ENCODE measurements at regions not wholly inside any gene's neighbourhood (a gene's known extent, or its start where the extent isn't known, plus 50 kb on each side); places are given as distances from the start of the nearest gene placed in this dataset.

GRCh38 chr18:34075963-34076860 lies 148.5 kb downstream of the NOL4 start:
- peaks cover 6% of the 10 kb centered on the region for H3K27me3 ChIP-seq (replicated peaks; ENCODE audit: control insufficient read depth, insufficient read depth, low read length)
- no peaks in the 10 kb centered on the region for H3K36me3 ChIP-seq (ENCODE audit: control insufficient read depth, insufficient read depth, low read length, severe bottlenecking)
- no peak overlapping the region for H3K4me3 ChIP-seq (ENCODE audit: low read length)
- DNase-seq (ENCODE audit: low read depth), result no peak
- no peaks in the 10 kb centered on the region for H3K9me3 ChIP-seq (ENCODE audit: control insufficient read depth, low read length)
- H3K4me1 ChIP-seq (ENCODE audit: control insufficient read depth, insufficient read depth, low read length), result no peaks in the 10 kb centered on the region
- no peak overlapping the region for H3K9ac ChIP-seq (ENCODE audit: low read length)

GRCh38 chr18:34061226-34061625 lies 163.5 kb downstream of the NOL4 start:
- Histone ChIP-seq H3K9me3 (ENCODE audit: control insufficient read depth, low read length) (peaks cover 9% of the 10 kb centered on the region), H3K36me3 (ENCODE audit: control insufficient read depth, insufficient read depth, low read length, severe bottlenecking) (no peaks in the 10 kb centered on the region), H3K9ac (ENCODE audit: low read length) (no peak overlapping the region), H3K4me1 (ENCODE audit: control insufficient read depth, insufficient read depth, low read length) (no peaks in the 10 kb centered on the region), H3K4me3 (ENCODE audit: low read length) (no peak overlapping the region), H3K27me3 (replicated peaks; ENCODE audit: control insufficient read depth, insufficient read depth, low read length) (no peaks in the 10 kb centered on the region)
- no peak for DNase-seq (ENCODE audit: low read depth)

GRCh38 chr18:34055227-34055626 lies 169.5 kb downstream of the NOL4 start:
- H3K9me3 ChIP-seq (ENCODE audit: control insufficient read depth, low read length), result peaks cover 21% of the 10 kb centered on the region
- H3K4me3 ChIP-seq (ENCODE audit: low read length), result no peak overlapping the region
- no peak for DNase-seq (ENCODE audit: low read depth)
- H3K36me3 ChIP-seq (ENCODE audit: control insufficient read depth, insufficient read depth, low read length, severe bottlenecking), result no peaks in the 10 kb centered on the region
- no peaks in the 10 kb centered on the region for H3K4me1 ChIP-seq (ENCODE audit: control insufficient read depth, insufficient read depth, low read length)
- H3K9ac ChIP-seq (ENCODE audit: low read length), result no peak overlapping the region
- H3K27me3 ChIP-seq (replicated peaks; ENCODE audit: control insufficient read depth, insufficient read depth, low read length), result no peaks in the 10 kb centered on the region

GRCh38 chr18:34050661-34051060 lies 174.1 kb downstream of the NOL4 start:
- peaks cover 6% of the 10 kb centered on the region for H3K9me3 ChIP-seq (ENCODE audit: control insufficient read depth, low read length)
- H3K4me3 ChIP-seq (ENCODE audit: low read length), result no peak overlapping the region
- no peaks in the 10 kb centered on the region for H3K4me1 ChIP-seq (ENCODE audit: control insufficient read depth, insufficient read depth, low read length)
- DNase-seq (ENCODE audit: low read depth), result no peak
- H3K9ac ChIP-seq (ENCODE audit: low read length), result no peak overlapping the region
- H3K36me3 ChIP-seq (ENCODE audit: control insufficient read depth, insufficient read depth, low read length, severe bottlenecking), result no peaks in the 10 kb centered on the region
- H3K27me3 ChIP-seq (replicated peaks; ENCODE audit: control insufficient read depth, insufficient read depth, low read length), result no peaks in the 10 kb centered on the region

- H3K4me3 ChIP-seq (ENCODE audit: low read length), result no peak overlapping the region
These were observed 175.2 kb downstream of the NOL4 start for GRCh38 chr18:34049511-34049910.

GRCh38 chr18:34048423-34048822 lies 176.3 kb downstream of the NOL4 start:
- no peaks in the 10 kb centered on the region for H3K27me3 ChIP-seq (replicated peaks; ENCODE audit: control insufficient read depth, insufficient read depth, low read length)
- H3K4me1 ChIP-seq (ENCODE audit: control insufficient read depth, insufficient read depth, low read length), result no peaks in the 10 kb centered on the region
- DNase-seq (ENCODE audit: low read depth), result no peak
- H3K4me3 ChIP-seq (ENCODE audit: low read length), result no peak overlapping the region
- no peaks in the 10 kb centered on the region for H3K36me3 ChIP-seq (ENCODE audit: control insufficient read depth, insufficient read depth, low read length, severe bottlenecking)
- H3K9ac ChIP-seq (ENCODE audit: low read length), result no peak overlapping the region
- H3K9me3 ChIP-seq (ENCODE audit: control insufficient read depth, low read length), result no peaks in the 10 kb centered on the region

More at GRCh38 chr18:34049511-34049910, 175.2 kb downstream of the NOL4 start:
- no peak for DNase-seq (ENCODE audit: low read depth)
- Histone ChIP-seq H3K27me3 (replicated peaks; ENCODE audit: control insufficient read depth, insufficient read depth, low read length) (no peaks in the 10 kb centered on the region), H3K9ac (ENCODE audit: low read length) (no peak overlapping the region), H3K4me1 (ENCODE audit: control insufficient read depth, insufficient read depth, low read length) (no peaks in the 10 kb centered on the region), H3K9me3 (ENCODE audit: control insufficient read depth, low read length) (no peaks in the 10 kb centered on the region), H3K36me3 (ENCODE audit: control insufficient read depth, insufficient read depth, low read length, severe bottlenecking) (no peaks in the 10 kb centered on the region)

GRCh38 chr18:34042423-34043146 lies 182.1 kb downstream of the NOL4 start:
- DNase-seq (ENCODE audit: low read depth), result no peak
- Histone ChIP-seq H3K4me1 (ENCODE audit: control insufficient read depth, insufficient read depth, low read length) (no peaks in the 10 kb centered on the region), H3K27me3 (replicated peaks; ENCODE audit: control insufficient read depth, insufficient read depth, low read length) (no peaks in the 10 kb centered on the region), H3K9ac (ENCODE audit: low read length) (no peak overlapping the region), H3K9me3 (ENCODE audit: control insufficient read depth, low read length) (no peaks in the 10 kb centered on the region), H3K36me3 (ENCODE audit: control insufficient read depth, insufficient read depth, low read length, severe bottlenecking) (no peaks in the 10 kb centered on the region), H3K4me3 (ENCODE audit: low read length) (no peak overlapping the region)

GRCh38 chr18:34039611-34040010 lies 185.1 kb downstream of the NOL4 start:
- DNase-seq (ENCODE audit: low read depth), result no peak
- H3K36me3 ChIP-seq (ENCODE audit: control insufficient read depth, insufficient read depth, low read length, severe bottlenecking), result no peaks in the 10 kb centered on the region
- no peak overlapping the region for H3K4me3 ChIP-seq (ENCODE audit: low read length)
- no peaks in the 10 kb centered on the region for H3K9me3 ChIP-seq (ENCODE audit: control insufficient read depth, low read length)
- no peak overlapping the region for H3K9ac ChIP-seq (ENCODE audit: low read length)
- H3K27me3 ChIP-seq (replicated peaks; ENCODE audit: control insufficient read depth, insufficient read depth, low read length), result no peaks in the 10 kb centered on the region
- H3K4me1 ChIP-seq (ENCODE audit: control insufficient read depth, insufficient read depth, low read length), result no peaks in the 10 kb centered on the region

- DNase-seq (ENCODE audit: low read depth), result no peak
- Histone ChIP-seq H3K4me1 (ENCODE audit: control insufficient read depth, insufficient read depth, low read length) (no peaks in the 10 kb centered on the region), H3K27me3 (replicated peaks; ENCODE audit: control insufficient read depth, insufficient read depth, low read length) (no peaks in the 10 kb centered on the region)
These were observed 185.5 kb downstream of the NOL4 start for GRCh38 chr18:34039201-34039600.

GRCh38 chr18:34038086-34038485 lies 186.6 kb downstream of the NOL4 start:
- no peak for DNase-seq (ENCODE audit: low read depth)
- no peaks in the 10 kb centered on the region for H3K27me3 ChIP-seq (replicated peaks; ENCODE audit: control insufficient read depth, insufficient read depth, low read length)
- no peaks in the 10 kb centered on the region for H3K4me1 ChIP-seq (ENCODE audit: control insufficient read depth, insufficient read depth, low read length)
- no peaks in the 10 kb centered on the region for H3K9me3 ChIP-seq (ENCODE audit: control insufficient read depth, low read length)
- H3K36me3 ChIP-seq (ENCODE audit: control insufficient read depth, insufficient read depth, low read length, severe bottlenecking), result no peaks in the 10 kb centered on the region
- H3K4me3 ChIP-seq (ENCODE audit: low read length), result no peak overlapping the region
- H3K9ac ChIP-seq (ENCODE audit: low read length), result no peak overlapping the region

More at GRCh38 chr18:34039201-34039600, 185.5 kb downstream of the NOL4 start:
- Histone ChIP-seq H3K36me3 (ENCODE audit: control insufficient read depth, insufficient read depth, low read length, severe bottlenecking) (no peaks in the 10 kb centered on the region), H3K9me3 (ENCODE audit: control insufficient read depth, low read length) (no peaks in the 10 kb centered on the region), H3K9ac (ENCODE audit: low read length) (no peak overlapping the region), H3K4me3 (ENCODE audit: low read length) (no peak overlapping the region)

GRCh38 chr18:34033968-34034367 lies 190.7 kb downstream of the NOL4 start:
- no peaks in the 10 kb centered on the region for H3K36me3 ChIP-seq (ENCODE audit: control insufficient read depth, insufficient read depth, low read length, severe bottlenecking)
- H3K9me3 ChIP-seq (ENCODE audit: control insufficient read depth, low read length), result no peaks in the 10 kb centered on the region
- H3K4me3 ChIP-seq (ENCODE audit: low read length), result no peak overlapping the region
- H3K4me1 ChIP-seq (ENCODE audit: control insufficient read depth, insufficient read depth, low read length), result no peaks in the 10 kb centered on the region
- no peaks in the 10 kb centered on the region for H3K27me3 ChIP-seq (replicated peaks; ENCODE audit: control insufficient read depth, insufficient read depth, low read length)
- H3K9ac ChIP-seq (ENCODE audit: low read length), result no peak overlapping the region
- DNase-seq (ENCODE audit: low read depth), result no peak

All from adipocyte (in vitro differentiated cells).